Vagina (tissue), 2 donors: ENCODE measurements at regions not wholly inside any gene's neighbourhood (a gene's known extent, or its start where the extent isn't known, plus 50 kb on each side); places are given as distances from the start of the nearest gene placed in this dataset.

ENCODE experiments used
- DNase-seq, 2 donors: peaks; one replicate each; pipeline ENCODE4 v3.0.0-alpha.2; 2017; ENCODE audit errors: extremely low spot score in 2 of 2
- H3K27ac ChIP-seq: fragments of 200-600 bp; sonication (generic); one replicate; pipeline ENCODE4 v1.5.1; 2019
- H3K27me3 ChIP-seq: fragments of 200-600 bp; sonication (generic); one replicate; pipeline ENCODE4 v1.5.1; 2019
- H3K36me3 ChIP-seq, 2 donors: fragments of 200-600 bp; sonication (generic); one replicate each; pipeline ENCODE4 v1.5.1; 2017 to 2019
- H3K4me1 ChIP-seq: fragments of 200-600 bp; sonication (generic); one replicate; pipeline ENCODE4 v1.5.1; 2019
- H3K4me3 ChIP-seq, 2 donors: fragments of 200-600 bp; sonication (generic); 1 replicate in 1 of 2; 2 replicates in 1 of 2; pipeline ENCODE4 v1.5.1; 2016 to 2019
- H3K9me3 ChIP-seq: fragments of 200-600 bp; sonication (generic); one replicate; pipeline ENCODE4 v1.5.1; 2019
- POLR2A ChIP-seq, 2 donors: fragments of 450-650 bp; IDR thresholded peaks; one replicate each; pipeline ENCODE4 v1.6.1; 2017; ENCODE audit warnings: antibody characterized with exemption in 2 of 2, mild to moderate bottlenecking in 2 of 2, moderate library complexity in 2 of 2
- POLR2AphosphoS5 ChIP-seq, 2 donors: sonication (generic); formaldehyde crosslinking; IDR thresholded peaks; one replicate each; pipeline ENCODE4 v1.9.0; 2017; ENCODE audit warnings: antibody characterized with exemption in 2 of 2, mild to moderate bottlenecking in 2 of 2, low read depth in 1 of 2; ENCODE audit not compliant: insufficient read depth in 1 of 2
- intact Hi-C: fragments of 100-400 bp; cut with DNase I; formaldehyde crosslinking; loops from one replicate; pipeline ENCODE4 v1.15.1; 2023
- TF ChIP-seq, protein P1 (sequence below), 3 experiments: fragments of 450-650 bp in 2 of 3; fragments of 200-600 bp in 1 of 3; sonication (generic) in 1 of 3; IDR thresholded peaks; one replicate each; pipeline ENCODE4 v1.5.1; 2017 to 2019; ENCODE audit warnings: antibody characterized with exemption in 3 of 3, mild to moderate bottlenecking in 2 of 3, moderate library complexity in 2 of 3

- Histone ChIP-seq H3K9me3 (no peaks in the 10 kb centered on the region), H3K27ac (no peak overlapping the region), H3K36me3 (no peaks in the 10 kb centered on the region), H3K4me1 (no peaks in the 10 kb centered on the region), H3K27me3 (no peaks in the 10 kb centered on the region), H3K4me3 (no peak overlapping the region)
- TF ChIP-seq POLR2AphosphoS5 (IDR thresholded peaks at IDR 0.05; ENCODE audit: insufficient read depth in 1 of 2, low read depth in 1 of 2), result no peak
- TF ChIP-seq POLR2A (IDR thresholded peaks at IDR 0.05), result no peak
- TF ChIP-seq, protein P1, sequence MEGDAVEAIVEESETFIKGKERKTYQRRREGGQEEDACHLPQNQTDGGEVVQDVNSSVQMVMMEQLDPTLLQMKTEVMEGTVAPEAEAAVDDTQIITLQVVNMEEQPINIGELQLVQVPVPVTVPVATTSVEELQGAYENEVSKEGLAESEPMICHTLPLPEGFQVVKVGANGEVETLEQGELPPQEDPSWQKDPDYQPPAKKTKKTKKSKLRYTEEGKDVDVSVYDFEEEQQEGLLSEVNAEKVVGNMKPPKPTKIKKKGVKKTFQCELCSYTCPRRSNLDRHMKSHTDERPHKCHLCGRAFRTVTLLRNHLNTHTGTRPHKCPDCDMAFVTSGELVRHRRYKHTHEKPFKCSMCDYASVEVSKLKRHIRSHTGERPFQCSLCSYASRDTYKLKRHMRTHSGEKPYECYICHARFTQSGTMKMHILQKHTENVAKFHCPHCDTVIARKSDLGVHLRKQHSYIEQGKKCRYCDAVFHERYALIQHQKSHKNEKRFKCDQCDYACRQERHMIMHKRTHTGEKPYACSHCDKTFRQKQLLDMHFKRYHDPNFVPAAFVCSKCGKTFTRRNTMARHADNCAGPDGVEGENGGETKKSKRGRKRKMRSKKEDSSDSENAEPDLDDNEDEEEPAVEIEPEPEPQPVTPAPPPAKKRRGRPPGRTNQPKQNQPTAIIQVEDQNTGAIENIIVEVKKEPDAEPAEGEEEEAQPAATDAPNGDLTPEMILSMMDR (IDR thresholded peaks at IDR 0.05), result no peak
- intact Hi-C loops, result no loop called here
- DNase-seq, result no peak
Measured at GRCh38 chr2:187871506-187871905, 317.3 kb upstream of the TFPI start.

DNA sequence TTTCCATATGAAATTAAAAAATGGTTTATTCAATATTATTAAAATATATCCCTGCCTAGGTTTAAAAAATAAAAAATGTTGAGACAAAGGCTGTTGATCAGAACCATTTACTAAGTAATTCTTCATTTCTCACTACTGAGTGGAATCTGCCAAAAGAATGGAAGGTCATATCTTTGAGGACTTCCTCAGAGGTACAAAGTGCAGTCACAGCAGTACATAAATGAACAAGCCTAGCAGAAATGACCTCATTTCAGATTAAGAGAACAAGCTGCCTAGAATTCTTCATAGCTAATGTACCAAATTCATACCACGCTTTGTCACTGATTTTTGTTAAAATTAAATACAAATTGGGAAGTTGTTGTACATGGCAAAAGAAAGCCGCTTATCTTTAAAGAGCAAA, 318.9 kb upstream of the TFPI start:
- Histone ChIP-seq H3K9me3 (no peaks in the 10 kb centered on the region), H3K4me3 (no peak overlapping the region), H3K4me1 (no peaks in the 10 kb centered on the region), H3K27me3 (no peaks in the 10 kb centered on the region), H3K36me3 (no peaks in the 10 kb centered on the region), H3K27ac (no peak overlapping the region)
- DNase-seq, result no peak
- intact Hi-C loops, result no loop called here
- TF ChIP-seq POLR2A (IDR thresholded peaks at IDR 0.05), result no peak
- TF ChIP-seq POLR2AphosphoS5 (IDR thresholded peaks at IDR 0.05; ENCODE audit: insufficient read depth in 1 of 2, low read depth in 1 of 2), result no peak

DNA sequence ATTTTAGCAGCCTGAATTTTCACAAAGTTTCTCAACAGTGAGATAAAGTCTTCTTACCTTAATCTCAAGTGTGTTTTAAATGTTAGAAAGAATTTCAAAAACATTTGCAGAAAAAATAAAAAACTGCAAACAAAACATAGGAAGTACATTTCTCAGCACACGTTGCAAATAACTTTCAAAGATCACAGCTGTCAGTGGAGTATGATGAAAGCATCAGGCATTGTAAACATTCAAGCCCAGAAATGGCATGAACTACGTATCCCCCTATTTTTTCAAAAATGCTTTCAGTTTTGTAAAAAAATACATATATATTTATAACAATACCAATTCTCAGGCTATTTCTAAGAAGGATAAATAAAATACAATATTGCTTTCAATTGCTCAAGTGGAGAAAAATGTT, 320.6 kb upstream of the TFPI start:
- H3K4me1 ChIP-seq, result no peaks in the 10 kb centered on the region
- no peak for DNase-seq
- intact Hi-C loops, result no loop called here
- no peaks in the 10 kb centered on the region for H3K27me3 ChIP-seq
- H3K27ac ChIP-seq, result no peak overlapping the region
- H3K4me3 ChIP-seq, result no peak overlapping the region
- H3K36me3 ChIP-seq, result no peaks in the 10 kb centered on the region
- H3K9me3 ChIP-seq, result no peaks in the 10 kb centered on the region
- TF ChIP-seq, protein P1 (IDR thresholded peaks at IDR 0.05), result no peak
- TF ChIP-seq POLR2A (IDR thresholded peaks at IDR 0.05), result no peak
- no peak for TF ChIP-seq POLR2AphosphoS5 (IDR thresholded peaks at IDR 0.05; ENCODE audit: insufficient read depth in 1 of 2, low read depth in 1 of 2)

GRCh38 chr2:187875261-187876141, 321.3 kb upstream of the TFPI start:
- no peaks in the 10 kb centered on the region for H3K9me3 ChIP-seq

DNA sequence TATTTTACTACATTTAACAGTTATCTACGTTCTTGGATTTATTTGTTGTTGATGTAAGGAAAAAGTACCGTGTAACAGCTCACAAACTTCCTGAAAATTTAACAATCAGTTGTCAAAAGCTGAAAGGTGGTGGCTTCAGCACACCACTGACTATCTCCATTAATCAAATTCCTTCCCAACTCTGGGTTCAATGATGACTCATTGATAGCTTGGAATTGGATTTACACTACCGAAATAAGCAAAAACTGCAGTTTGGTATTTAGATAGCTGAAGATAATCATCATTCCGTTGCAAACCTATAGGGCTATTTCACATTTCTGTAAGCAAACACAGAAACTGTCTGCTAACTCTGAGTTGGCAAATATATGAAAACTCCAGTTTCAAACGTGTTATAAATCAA, 322.3 kb upstream of the TFPI start:
- intact Hi-C loops, result no loop called here
- no peak for TF ChIP-seq POLR2A (IDR thresholded peaks at IDR 0.05)

More at GRCh38 chr2:187875261-187876141, 321.3 kb upstream of the TFPI start:
- H3K4me3 ChIP-seq, result no peak overlapping the region
- H3K27me3 ChIP-seq, result no peaks in the 10 kb centered on the region
- H3K4me1 ChIP-seq, result no peaks in the 10 kb centered on the region
- intact Hi-C loops, result no loop called here
- no peak for DNase-seq
- no peak overlapping the region for H3K27ac ChIP-seq
- TF ChIP-seq, protein P1 (IDR thresholded peaks at IDR 0.05), result no peak
- TF ChIP-seq POLR2AphosphoS5 (IDR thresholded peaks at IDR 0.05; ENCODE audit: insufficient read depth in 1 of 2, low read depth in 1 of 2) (no peak), POLR2A (IDR thresholded peaks at IDR 0.05) (no peak)
- no peaks in the 10 kb centered on the region for H3K36me3 ChIP-seq

DNA sequence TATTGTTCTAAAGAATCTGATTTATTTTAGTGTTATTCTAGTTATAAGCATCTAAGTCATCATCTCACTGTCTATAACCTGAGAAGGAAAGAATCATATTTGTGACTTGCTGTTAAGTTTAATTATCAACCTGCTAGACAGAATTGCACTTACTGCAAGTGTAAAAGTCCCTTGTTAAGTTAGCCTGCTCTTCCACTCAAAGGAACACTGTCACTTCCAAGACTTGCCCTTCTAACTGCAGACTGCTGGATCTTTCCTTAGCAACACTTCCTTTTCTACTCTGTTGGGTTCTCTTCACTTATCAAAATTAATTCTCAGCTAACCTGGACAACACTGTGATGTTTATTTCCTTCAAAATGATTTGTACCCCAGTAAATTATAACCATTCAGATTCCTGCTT, 323.2 kb upstream of the TFPI start:
- H3K27me3 ChIP-seq, result no peaks in the 10 kb centered on the region
- H3K4me1 ChIP-seq, result no peaks in the 10 kb centered on the region
- H3K36me3 ChIP-seq, result no peaks in the 10 kb centered on the region
- no peaks in the 10 kb centered on the region for H3K9me3 ChIP-seq
- no peak for DNase-seq
- intact Hi-C loops, result no loop called here
- no peak overlapping the region for H3K27ac ChIP-seq
- no peak overlapping the region for H3K4me3 ChIP-seq
- TF ChIP-seq POLR2AphosphoS5 (IDR thresholded peaks at IDR 0.05; ENCODE audit: insufficient read depth in 1 of 2, low read depth in 1 of 2) (no peak), POLR2A (IDR thresholded peaks at IDR 0.05) (no peak)
- TF ChIP-seq, protein P1 (IDR thresholded peaks at IDR 0.05), result no peak

More for the DNA sequence above, 322.3 kb upstream of the TFPI start:
- H3K27ac ChIP-seq, result no peak overlapping the region
- no peak for DNase-seq
- no peaks in the 10 kb centered on the region for H3K36me3 ChIP-seq
- H3K4me3 ChIP-seq, result no peak overlapping the region
- no peaks in the 10 kb centered on the region for H3K4me1 ChIP-seq
- no peaks in the 10 kb centered on the region for H3K9me3 ChIP-seq
- no peaks in the 10 kb centered on the region for H3K27me3 ChIP-seq
